DND-41 (cell line): ENCODE measurements at regions not wholly inside any gene's neighbourhood (a gene's known extent, or its start where the extent isn't known, plus 50 kb on each side); places are given as distances from the start of the nearest gene placed in this dataset.

Experiments
- EZH2 ChIP-seq: IDR thresholded peaks from 3 replicates; pipeline ENCODE4 v1.6.1; 2012; ENCODE audit warnings: borderline replicate concordance, low read depth, mild to moderate bottlenecking, moderate library complexity, low read length, inconsistent platforms; ENCODE audit not compliant: severe bottlenecking
- TF ChIP-seq, protein P1 (sequence below): IDR thresholded peaks from 2 replicates; pipeline ENCODE4 v1.5.1; 2012; ENCODE audit warnings: borderline replicate concordance, low read length, moderate library complexity, mild to moderate bottlenecking; ENCODE audit not compliant: poor library complexity, severe bottlenecking; ENCODE audit errors: extremely low read depth

DNA sequence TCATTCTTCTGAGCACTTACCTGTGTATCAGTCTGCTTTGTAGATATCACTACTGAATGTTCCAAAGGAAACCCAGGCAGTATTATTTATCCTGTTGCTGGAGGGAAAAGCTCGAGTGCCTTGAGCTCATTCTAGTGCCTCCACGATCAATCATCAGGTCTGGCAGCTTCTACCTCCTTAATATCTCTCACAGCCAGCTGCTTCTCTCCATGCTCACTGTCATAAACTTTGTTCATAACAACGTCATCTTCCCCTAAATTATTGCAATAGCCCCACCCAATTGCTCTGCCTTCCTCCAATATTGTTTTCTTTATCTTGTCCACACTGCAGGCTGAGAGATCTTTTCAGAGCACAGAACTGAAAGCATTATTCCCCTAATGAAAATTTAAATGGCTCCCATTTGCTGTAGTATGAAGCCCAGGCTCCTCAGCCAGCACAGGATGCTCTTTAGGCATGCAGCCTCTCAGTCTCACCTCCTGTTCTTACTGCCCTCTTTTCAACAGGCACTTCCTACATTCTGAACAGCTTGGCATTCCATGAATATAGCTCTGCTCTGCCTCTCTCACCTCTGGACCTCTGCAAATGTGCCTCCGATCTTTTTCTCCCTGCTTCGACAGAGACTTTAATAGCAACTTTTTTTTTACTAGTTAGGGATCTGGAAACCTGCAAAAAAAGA lies 504.2 kb upstream of the IGFBP7 start:
- TF ChIP-seq, protein P1, sequence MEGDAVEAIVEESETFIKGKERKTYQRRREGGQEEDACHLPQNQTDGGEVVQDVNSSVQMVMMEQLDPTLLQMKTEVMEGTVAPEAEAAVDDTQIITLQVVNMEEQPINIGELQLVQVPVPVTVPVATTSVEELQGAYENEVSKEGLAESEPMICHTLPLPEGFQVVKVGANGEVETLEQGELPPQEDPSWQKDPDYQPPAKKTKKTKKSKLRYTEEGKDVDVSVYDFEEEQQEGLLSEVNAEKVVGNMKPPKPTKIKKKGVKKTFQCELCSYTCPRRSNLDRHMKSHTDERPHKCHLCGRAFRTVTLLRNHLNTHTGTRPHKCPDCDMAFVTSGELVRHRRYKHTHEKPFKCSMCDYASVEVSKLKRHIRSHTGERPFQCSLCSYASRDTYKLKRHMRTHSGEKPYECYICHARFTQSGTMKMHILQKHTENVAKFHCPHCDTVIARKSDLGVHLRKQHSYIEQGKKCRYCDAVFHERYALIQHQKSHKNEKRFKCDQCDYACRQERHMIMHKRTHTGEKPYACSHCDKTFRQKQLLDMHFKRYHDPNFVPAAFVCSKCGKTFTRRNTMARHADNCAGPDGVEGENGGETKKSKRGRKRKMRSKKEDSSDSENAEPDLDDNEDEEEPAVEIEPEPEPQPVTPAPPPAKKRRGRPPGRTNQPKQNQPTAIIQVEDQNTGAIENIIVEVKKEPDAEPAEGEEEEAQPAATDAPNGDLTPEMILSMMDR, result no peak
- no peak for TF ChIP-seq EZH2
